Panc1 (cell line): ENCODE measurements at regions not wholly inside any gene's neighbourhood (a gene's known extent, or its start where the extent isn't known, plus 50 kb on each side); places are given as distances from the start of the nearest gene placed in this dataset.

Experiments
- CTCF ChIP-seq: fragments of 450-650 bp; IDR thresholded peaks from 2 replicates; pipeline ENCODE4 v1.5.1; 2017; ENCODE audit warnings: mild to moderate bottlenecking
- POLR2AphosphoS5 ChIP-seq: IDR thresholded peaks from 2 replicates; pipeline ENCODE4 v1.6.1; 2012; ENCODE audit warnings: mild to moderate bottlenecking, low read depth, low read length, moderate library complexity
- REST ChIP-seq, 2 experiments: IDR thresholded peaks; 2 replicates each; pipeline ENCODE4 v1.6.1; 2011 to 2012; ENCODE audit warnings: low read depth in 2 of 2, control low read depth in 1 of 2, low read length in 1 of 2, mild to moderate bottlenecking in 1 of 2, moderate library complexity in 1 of 2; ENCODE audit not compliant: insufficient read depth in 1 of 2
- SIN3A ChIP-seq: IDR thresholded peaks from 2 replicates; pipeline ENCODE4 v1.6.1; 2012; ENCODE audit warnings: low read depth, mild to moderate bottlenecking, low read length, moderate library complexity, borderline replicate concordance; ENCODE audit not compliant: insufficient read depth
- TCF7L2 ChIP-seq: IDR thresholded peaks from 2 replicates; pipeline ENCODE4 v1.6.1; 2011; ENCODE audit warnings: mild to moderate bottlenecking, low read depth, low read length, inconsistent platforms

- TF ChIP-seq CTCF (no peak), POLR2AphosphoS5 (no peak), TCF7L2 (no peak), REST (IDR thresholded peaks at IDR 0.05; ENCODE audit: insufficient read depth in 1 of 2, low read depth in 2 of 2, low read length in 1 of 2) (no peak), SIN3A (no peak)
These were observed 104.6 kb upstream of the IVNS1ABP start for GRCh38 chr1:185421485-185422107.
